K562 (cell line): ENCODE measurements at regions not wholly inside any gene's neighbourhood (a gene's known extent, or its start where the extent isn't known, plus 50 kb on each side); places are given as distances from the start of the nearest gene placed in this dataset.
"Not testable (repeated sequence)": the region's sequence is repeated elsewhere in the genome, so short reads cannot be mapped to it uniquely, and the experiment has no call there.

ENCODE experiments used
- CSDE1 ChIP-seq, 2 experiments: fragments of 450-650 bp; IDR thresholded peaks; 2 replicates each; pipeline ENCODE4 v1.6.1; 2016; ENCODE audit warnings: mild to moderate bottlenecking in 1 of 2
- POLR2AphosphoS5 ChIP-seq: IDR thresholded peaks from 2 replicates; pipeline ENCODE4 v1.6.1; 2011; ENCODE audit warnings: mild to moderate bottlenecking, low read depth, low read length, moderate library complexity; ENCODE audit not compliant: control insufficient read depth, insufficient read depth
- SREBF2 ChIP-seq: sonication (generic); formaldehyde crosslinking; IDR thresholded peaks from 2 replicates; pipeline ENCODE4 v1.4.0; 2020; ENCODE audit warnings: mild to moderate bottlenecking, missing genetic modification reagents
- TCF7L2 ChIP-seq: fragments of 150-350 bp; IDR thresholded peaks from 2 replicates; pipeline ENCODE4 v1.6.1; 2016; ENCODE audit warnings: low read depth, mild to moderate bottlenecking, low read length, moderate library complexity
- ZNF133 ChIP-seq: fragments of 250-450 bp; sonication (Bioruptor Pico); IDR thresholded peaks from 2 replicates; pipeline ENCODE4 v1.4.0; 2020; ENCODE audit warnings: mild to moderate bottlenecking
- ZNF324 ChIP-seq: fragments of 250-450 bp; sonication (Bioruptor Pico); IDR thresholded peaks from 2 replicates; pipeline ENCODE4 v1.4.0; 2020; ENCODE audit warnings: mild to moderate bottlenecking

DNA sequence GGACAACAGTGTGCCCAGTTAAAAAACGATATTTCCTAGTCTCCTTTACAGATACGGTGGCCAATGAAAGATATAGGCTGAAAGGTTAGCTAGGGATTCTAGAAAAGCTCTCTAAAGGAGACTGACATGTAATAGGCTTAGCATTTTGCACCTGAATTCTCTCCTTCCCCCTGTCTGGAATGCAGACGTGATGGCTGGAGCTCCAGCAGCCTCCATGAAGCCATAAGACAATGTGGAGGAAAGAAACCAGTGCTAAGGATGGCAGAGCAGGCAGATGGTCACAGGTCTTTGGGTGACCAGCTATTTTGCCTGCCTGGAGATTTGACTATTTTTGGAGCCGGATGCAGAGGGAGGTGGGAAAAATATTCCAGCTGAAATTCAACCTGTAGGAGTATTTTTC, 286.2 kb upstream of the PLGLB2 start:
- not testable (repeated sequence) for TF ChIP-seq CSDE1 (IDR thresholded peaks at IDR 0.05); POLR2AphosphoS5; SREBF2; ZNF133; TCF7L2; ZNF324 (CRISPR knock-in tag)
